ENCODE measurements at regions not wholly inside any gene's neighbourhood (a gene's known extent, or its start where the extent isn't known, plus 50 kb on each side); places are given as distances from the start of the nearest gene placed in this dataset.

- Histone ChIP-seq H3K27ac (ENCODE audit: low read depth, low read length) (no peak overlapping the region), H3K27me3 (ENCODE audit: insufficient read depth, low read length) (no peaks in the 10 kb centered on the region), H3K4me2 (ENCODE audit: insufficient read depth, low read length) (no peak overlapping the region), H3K36me3 (ENCODE audit: insufficient read depth, low read length) (no peaks in the 10 kb centered on the region), H3K79me2 (ENCODE audit: insufficient read depth, low read length) (no peaks in the 10 kb centered on the region), H2AFZ (ENCODE audit: low read length) (no peak overlapping the region), H4K20me1 (ENCODE audit: insufficient read depth, low read length) (no peaks in the 10 kb centered on the region), H3K4me1 (ENCODE audit: insufficient read depth, low read length) (no peaks in the 10 kb centered on the region), H3K4me3 (ENCODE audit: insufficient read depth, low read length) (no peak overlapping the region), H3K9me3 (ENCODE audit: low read depth, low read length) (no peaks in the 10 kb centered on the region)
- TF ChIP-seq CTCF (IDR thresholded peaks at IDR 0.05; ENCODE audit: extremely low read depth, low read depth, low read length): no peak
- DNase-seq (ENCODE audit: insufficient read length, low spot score, missing footprints): no peak
Measured at GRCh38 chr16:59975953-59976352, 1241.8 kb upstream of the GOT2 start.

GRCh38 chr16:59973966-59974365 is 1239.8 kb upstream of the GOT2 start:
- Histone ChIP-seq H4K20me1 (ENCODE audit: insufficient read depth, low read length) (no peaks in the 10 kb centered on the region), H2AFZ (ENCODE audit: low read length) (no peak overlapping the region), H3K79me2 (ENCODE audit: insufficient read depth, low read length) (no peaks in the 10 kb centered on the region), H3K4me1 (ENCODE audit: insufficient read depth, low read length) (no peaks in the 10 kb centered on the region), H3K4me2 (ENCODE audit: insufficient read depth, low read length) (no peak overlapping the region), H3K9me3 (ENCODE audit: low read depth, low read length) (no peaks in the 10 kb centered on the region), H3K4me3 (ENCODE audit: insufficient read depth, low read length) (no peak overlapping the region), H3K27me3 (ENCODE audit: insufficient read depth, low read length) (no peaks in the 10 kb centered on the region), H3K36me3 (ENCODE audit: insufficient read depth, low read length) (no peaks in the 10 kb centered on the region), H3K27ac (ENCODE audit: low read depth, low read length) (no peak overlapping the region)
- TF ChIP-seq CTCF (IDR thresholded peaks at IDR 0.05; ENCODE audit: extremely low read depth, low read depth, low read length): no peak
- DNase-seq (ENCODE audit: insufficient read length, low spot score, missing footprints): peak; percentile 73

DNA sequence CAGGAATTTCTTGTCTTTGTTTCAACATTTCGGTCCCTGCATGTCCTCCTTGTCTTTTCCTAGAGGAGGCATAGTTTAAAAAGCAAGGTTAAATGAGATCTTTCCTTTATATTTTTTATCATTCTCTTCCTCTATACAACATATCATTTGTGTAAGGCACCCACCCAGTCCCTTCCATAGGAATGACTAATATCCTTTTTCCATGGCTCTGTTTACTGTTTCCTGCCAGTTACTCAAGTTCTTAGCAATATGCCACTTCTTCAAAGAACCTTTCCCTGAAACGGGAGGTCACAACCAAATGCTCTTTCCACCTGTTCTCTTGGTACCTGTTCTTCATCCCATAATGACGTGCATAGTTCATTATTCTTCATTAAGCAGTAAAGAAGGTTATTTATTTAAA is 1237.1 kb upstream of the GOT2 start:
- Histone ChIP-seq H2AFZ (ENCODE audit: low read length) (no peak overlapping the region), H4K20me1 (ENCODE audit: insufficient read depth, low read length) (no peaks in the 10 kb centered on the region), H3K9me3 (ENCODE audit: low read depth, low read length) (no peaks in the 10 kb centered on the region), H3K36me3 (ENCODE audit: insufficient read depth, low read length) (no peaks in the 10 kb centered on the region), H3K27ac (ENCODE audit: low read depth, low read length) (no peak overlapping the region), H3K79me2 (ENCODE audit: insufficient read depth, low read length) (no peaks in the 10 kb centered on the region), H3K4me1 (ENCODE audit: insufficient read depth, low read length) (no peaks in the 10 kb centered on the region), H3K27me3 (ENCODE audit: insufficient read depth, low read length) (no peaks in the 10 kb centered on the region), H3K4me3 (ENCODE audit: insufficient read depth, low read length) (no peak overlapping the region), H3K4me2 (ENCODE audit: insufficient read depth, low read length) (no peak overlapping the region)
- no peak for DNase-seq (ENCODE audit: insufficient read length, low spot score, missing footprints)
- TF ChIP-seq CTCF (IDR thresholded peaks at IDR 0.05; ENCODE audit: extremely low read depth, low read depth, low read length): no peak

DNA sequence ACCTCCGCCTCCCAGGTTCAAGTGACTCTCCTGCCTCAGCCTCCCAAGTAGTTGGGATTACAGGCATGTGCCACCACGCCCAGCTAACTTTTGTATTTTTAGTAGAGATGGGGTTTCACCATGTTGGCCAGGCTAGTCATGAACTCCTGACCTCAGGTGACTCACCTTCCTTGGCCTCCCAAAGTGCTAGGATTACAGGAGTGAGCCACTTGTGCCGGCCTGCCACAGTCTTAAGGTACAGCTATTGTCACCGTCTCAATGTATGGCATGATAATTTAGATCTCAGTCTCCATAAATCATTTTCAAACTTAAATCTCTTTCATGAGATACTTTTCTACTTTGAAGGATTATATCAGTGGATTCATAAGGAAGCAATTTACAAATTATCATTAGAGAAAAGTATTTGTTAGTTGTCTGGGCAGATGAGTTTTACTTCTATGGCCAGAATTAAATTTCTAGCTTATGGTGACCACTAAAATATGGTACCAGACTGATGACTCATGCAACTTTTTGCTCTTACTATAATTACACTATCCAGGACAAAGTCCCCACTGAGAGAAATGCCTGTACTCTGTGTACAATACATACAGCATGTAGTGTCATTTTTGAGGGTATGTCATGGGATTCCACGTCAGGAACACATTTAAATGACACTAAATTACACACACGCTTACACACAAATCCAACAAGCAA is 1230.3 kb upstream of the GOT2 start:
- H3K4me1 ChIP-seq (ENCODE audit: insufficient read depth, low read length): no peaks in the 10 kb centered on the region
- H3K36me3 ChIP-seq (ENCODE audit: insufficient read depth, low read length): no peaks in the 10 kb centered on the region
- H3K4me3 ChIP-seq (ENCODE audit: insufficient read depth, low read length): no peak overlapping the region
- no peak overlapping the region for H2AFZ ChIP-seq (ENCODE audit: low read length)
- no peak for TF ChIP-seq CTCF (IDR thresholded peaks at IDR 0.05; ENCODE audit: extremely low read depth, low read depth, low read length)
- no peaks in the 10 kb centered on the region for H3K27me3 ChIP-seq (ENCODE audit: insufficient read depth, low read length)
- H3K27ac ChIP-seq (ENCODE audit: low read depth, low read length): no peak overlapping the region
- H3K79me2 ChIP-seq (ENCODE audit: insufficient read depth, low read length): no peaks in the 10 kb centered on the region
- no peaks in the 10 kb centered on the region for H4K20me1 ChIP-seq (ENCODE audit: insufficient read depth, low read length)
- H3K9me3 ChIP-seq (ENCODE audit: low read depth, low read length): no peaks in the 10 kb centered on the region
- DNase-seq (ENCODE audit: insufficient read length, low spot score, missing footprints): no peak
- H3K4me2 ChIP-seq (ENCODE audit: insufficient read depth, low read length): no peak overlapping the region
